Kidney capillary endothelial cell (primary cell): ENCODE measurements at regions not wholly inside any gene's neighbourhood (a gene's known extent, or its start where the extent isn't known, plus 50 kb on each side); places are given as distances from the start of the nearest gene placed in this dataset.
A peak's percentile ranks its signal among the peaks of the same experiment; 100 is the strongest.

ENCODE experiments used
- DNase-seq: peaks from one replicate; pipeline ENCODE4 v3.0.0-alpha.2; 2018; ENCODE audit warnings: low spot score

GRCh38 chr9:89999534-90000370, 394.9 kb downstream of the GADD45G start:
- peak; percentile 9 for DNase-seq

- peak; percentile 16 for DNase-seq
Observed at GRCh38 chr9:90000925-90001324, 396.1 kb downstream of the GADD45G start.

GRCh38 chr9:90001747-90002146, 396.9 kb downstream of the GADD45G start:
- no peak for DNase-seq

DNA sequence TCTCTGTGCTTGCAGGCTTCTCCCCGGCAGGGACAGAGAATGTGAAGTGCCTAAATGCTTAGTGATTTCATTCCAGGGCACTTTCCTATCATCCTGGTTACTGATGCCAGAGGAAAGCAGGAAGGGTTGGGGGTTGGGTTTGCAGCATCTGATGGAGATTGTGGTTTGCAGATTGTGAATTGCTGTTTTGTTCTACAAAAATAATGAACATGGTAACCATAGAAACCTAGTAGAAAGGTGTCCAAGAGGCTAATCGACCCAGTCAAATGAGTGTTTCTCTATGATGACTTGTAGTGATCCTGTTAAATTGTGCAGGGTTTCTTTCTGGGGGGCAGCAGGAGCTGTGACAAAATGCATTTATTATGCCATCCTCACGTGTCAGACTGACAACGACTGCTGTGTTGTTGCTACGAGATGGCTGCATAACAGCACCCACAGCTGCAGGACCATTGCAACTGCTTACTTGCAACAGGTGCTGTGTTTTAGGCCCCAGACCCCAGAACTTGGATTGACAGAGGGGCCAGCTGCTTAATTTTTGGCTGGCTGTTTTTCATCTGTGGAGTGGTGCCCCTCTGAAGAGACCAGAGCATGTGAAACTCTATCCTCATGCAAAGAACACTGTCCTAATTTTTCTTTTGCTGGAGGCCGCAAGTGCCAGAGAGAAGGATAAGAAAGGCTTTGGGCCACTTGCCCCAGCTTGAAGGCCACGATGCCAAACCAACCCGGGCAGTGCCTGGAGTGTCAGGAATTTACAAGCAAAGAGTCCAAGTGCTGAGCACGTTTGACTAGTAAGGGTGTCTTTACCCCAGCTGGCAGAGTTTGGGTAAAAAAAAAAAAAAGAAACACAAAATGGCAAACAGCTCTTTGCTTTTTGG, 397.8 kb downstream of the GADD45G start:
- no peak for DNase-seq

DNA sequence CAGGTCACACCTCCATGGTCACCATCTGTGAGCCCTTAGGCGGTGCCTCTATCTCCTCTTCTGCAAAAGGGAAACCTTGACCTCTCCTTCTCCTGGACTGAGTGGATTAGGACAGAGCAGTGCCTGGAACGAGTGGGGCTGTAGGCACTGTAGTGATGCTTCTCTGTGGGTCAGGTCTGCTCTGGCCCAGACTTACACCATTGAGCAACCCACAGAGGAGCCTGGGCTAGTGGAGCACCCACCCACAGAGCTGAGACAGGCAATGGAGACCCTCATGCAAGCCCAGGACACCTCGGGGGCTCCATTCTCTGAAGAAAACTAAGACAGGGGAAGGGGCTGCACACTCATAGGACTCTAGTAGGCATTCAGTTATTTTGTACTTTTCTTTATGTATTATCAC, 400.6 kb downstream of the GADD45G start:
- DNase-seq, result no peak

DNA sequence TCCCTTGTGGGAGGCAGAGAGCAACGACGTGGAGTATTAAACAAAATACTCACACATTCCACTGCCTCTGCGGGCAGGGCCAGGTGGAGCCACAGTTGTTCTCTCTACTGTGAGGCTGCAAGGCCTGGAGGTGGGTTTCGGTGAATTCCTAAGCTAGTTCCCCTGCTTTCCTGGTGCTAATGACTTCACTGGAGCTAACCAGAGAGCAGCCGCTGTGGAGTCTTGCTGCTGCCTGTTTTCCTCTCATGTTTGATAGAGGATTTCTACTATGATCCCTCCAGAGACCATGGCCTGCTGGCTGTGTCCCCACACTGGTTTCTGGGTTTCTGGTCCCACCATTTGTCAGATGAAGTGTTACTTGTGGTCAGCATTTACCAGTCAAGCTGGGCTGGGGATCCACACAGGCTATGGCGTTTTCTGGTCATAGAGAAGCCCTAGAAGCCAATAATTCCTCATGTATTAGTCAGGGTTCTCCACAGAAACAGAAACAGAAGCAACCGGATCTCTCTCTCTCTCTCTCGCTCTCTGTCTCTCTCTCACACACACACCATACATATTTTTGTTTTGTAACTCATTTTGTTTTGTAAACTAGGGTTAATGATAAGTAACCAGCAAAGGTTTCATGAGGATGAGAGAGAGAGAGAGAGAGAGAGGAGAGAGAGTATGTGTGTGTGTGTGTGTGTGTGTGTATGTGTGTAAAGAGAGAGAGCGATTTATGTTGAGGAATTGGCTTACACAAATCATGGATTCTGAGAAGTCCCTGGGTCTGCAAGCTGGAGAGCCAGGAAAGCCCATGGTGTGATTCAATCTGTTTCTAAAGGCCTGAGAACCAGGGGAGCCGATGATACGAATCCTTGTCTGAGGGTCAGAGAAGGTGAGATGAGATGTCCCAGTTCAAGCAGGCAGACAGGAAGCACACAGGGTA, 403.0 kb downstream of the GADD45G start:
- no peak for DNase-seq

GRCh38 chr9:90009447-90009846, 404.6 kb downstream of the GADD45G start:
- no peak for DNase-seq

GRCh38 chr9:90010793-90011192, 406.0 kb downstream of the GADD45G start:
- DNase-seq, result no peak

DNA sequence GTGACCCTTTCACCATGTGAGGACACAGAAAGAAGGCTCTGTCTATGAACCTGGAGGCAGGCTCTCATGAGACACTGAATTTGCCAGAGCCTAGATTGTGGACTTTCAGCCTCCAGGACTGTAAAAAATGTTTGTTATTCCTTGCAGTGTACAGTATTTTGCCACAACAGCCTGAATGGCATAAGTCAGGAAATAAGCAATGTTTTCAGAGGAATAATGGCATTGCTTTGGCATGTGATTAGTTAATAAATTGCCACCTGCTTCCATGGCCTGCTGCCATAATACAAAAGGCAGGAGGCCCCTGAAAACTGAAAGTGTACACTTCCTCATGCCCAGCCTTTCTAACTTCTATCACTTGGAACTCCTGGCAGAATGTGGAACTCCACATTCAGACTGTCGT, 408.1 kb downstream of the GADD45G start:
- no peak for DNase-seq

DNA sequence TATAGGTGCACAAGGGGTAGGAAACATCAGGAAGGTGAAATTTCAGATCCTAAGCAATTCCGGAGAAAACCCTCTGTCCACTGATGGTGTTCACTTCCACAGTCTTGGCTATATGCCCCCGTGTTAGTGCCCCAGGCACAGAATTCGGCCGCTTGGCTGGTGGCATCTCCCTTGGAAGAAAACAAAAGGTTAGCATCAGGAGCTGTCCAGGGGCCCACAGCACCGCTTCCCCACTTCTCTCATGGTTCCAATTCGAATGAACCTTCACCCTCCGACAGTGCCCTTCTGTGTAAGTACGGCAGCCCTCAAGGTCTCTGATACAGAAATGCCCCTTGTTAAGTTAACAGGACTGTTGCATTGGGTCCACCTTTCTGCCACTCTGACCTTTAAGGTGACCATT, 409.0 kb downstream of the GADD45G start:
- no peak for DNase-seq

GRCh38 chr9:90014421-90014820, 409.6 kb downstream of the GADD45G start:
- no peak for DNase-seq

DNA sequence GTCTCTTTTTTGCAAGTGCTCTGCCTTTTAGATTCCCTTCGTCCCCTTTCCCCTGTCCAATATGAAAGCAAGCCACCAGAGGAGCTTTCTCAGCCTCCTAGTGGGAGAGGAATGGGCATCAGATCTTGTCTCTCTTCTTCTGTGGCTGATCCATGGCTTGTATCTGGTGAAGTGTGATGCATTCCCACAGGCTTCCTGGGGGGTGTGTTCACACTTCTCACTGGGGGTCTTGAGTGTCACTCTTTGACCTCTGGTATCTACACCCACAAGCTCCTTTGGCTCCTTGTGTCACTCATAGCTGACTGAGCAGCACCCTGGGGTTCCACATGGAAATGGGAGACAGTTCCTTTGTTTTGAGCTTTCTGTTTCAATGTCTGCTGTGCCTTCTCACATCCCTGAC, 411.5 kb downstream of the GADD45G start:
- no peak for DNase-seq

- no peak for DNase-seq
Observed at GRCh38 chr9:90017679-90018078, 412.9 kb downstream of the GADD45G start.

GRCh38 chr9:90018688-90019087, 413.9 kb downstream of the GADD45G start:
- no peak for DNase-seq

- no peak for DNase-seq
Observed at GRCh38 chr9:90019626-90020025, 414.8 kb downstream of the GADD45G start.

GRCh38 chr9:90020276-90020871, 415.6 kb downstream of the GADD45G start:
- DNase-seq, result no peak

- no peak for DNase-seq
Observed at GRCh38 chr9:90021216-90021906, 416.5 kb downstream of the GADD45G start.

- DNase-seq, result peak; percentile 31
Observed at GRCh38 chr9:90022474-90022873, 417.7 kb downstream of the GADD45G start.

- DNase-seq, result no peak
Observed at GRCh38 chr9:90023861-90024260, 419.0 kb downstream of the GADD45G start.

DNA sequence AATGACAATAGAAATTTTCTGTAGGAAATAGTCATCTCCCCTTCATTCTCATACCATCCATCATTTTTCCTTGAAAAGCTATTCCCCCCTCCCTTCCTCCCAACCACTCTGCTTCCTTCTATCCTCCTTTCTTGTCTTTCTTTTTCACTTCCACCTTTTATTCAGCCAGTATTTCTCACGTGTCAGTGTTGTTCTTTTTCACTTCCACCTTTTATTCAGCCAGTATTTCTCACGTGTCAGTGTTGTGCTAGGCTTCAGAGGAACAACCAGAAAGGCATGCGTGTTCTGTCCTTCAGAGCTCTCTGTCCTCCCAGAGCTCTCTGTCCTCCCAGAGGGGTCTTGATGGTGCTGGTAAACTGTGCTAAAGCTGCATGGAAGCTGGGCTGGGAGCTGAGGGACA, 419.6 kb downstream of the GADD45G start:
- no peak for DNase-seq

- DNase-seq, result no peak
Observed at GRCh38 chr9:90024823-90025222, 420.0 kb downstream of the GADD45G start.
